ENCODE measurements at regions not wholly inside any gene's neighbourhood (a gene's known extent, or its start where the extent isn't known, plus 50 kb on each side); places are given as distances from the start of the nearest gene placed in this dataset.

DNA sequence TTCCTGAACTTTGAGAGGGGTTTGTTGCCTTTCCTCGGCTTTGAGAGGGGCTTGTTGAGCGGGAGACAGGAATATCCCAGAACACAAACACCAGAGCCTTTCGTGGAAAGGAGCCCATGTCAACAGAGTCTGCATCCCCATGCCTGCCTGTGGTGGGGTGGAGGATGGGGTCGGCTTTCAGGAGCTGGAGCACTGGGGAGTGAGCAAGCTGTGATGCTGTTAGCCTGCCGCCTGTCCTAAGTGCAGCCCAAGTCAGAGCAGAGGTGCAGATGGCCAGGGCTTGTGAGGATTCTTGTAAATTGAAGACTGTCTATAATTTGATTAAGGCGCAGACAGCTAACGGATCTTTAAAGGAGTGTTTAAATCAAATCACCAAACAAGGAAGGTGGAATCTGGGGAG is 103.3 kb upstream of the ANK2 start:
- TF ChIP-seq, protein P1, sequence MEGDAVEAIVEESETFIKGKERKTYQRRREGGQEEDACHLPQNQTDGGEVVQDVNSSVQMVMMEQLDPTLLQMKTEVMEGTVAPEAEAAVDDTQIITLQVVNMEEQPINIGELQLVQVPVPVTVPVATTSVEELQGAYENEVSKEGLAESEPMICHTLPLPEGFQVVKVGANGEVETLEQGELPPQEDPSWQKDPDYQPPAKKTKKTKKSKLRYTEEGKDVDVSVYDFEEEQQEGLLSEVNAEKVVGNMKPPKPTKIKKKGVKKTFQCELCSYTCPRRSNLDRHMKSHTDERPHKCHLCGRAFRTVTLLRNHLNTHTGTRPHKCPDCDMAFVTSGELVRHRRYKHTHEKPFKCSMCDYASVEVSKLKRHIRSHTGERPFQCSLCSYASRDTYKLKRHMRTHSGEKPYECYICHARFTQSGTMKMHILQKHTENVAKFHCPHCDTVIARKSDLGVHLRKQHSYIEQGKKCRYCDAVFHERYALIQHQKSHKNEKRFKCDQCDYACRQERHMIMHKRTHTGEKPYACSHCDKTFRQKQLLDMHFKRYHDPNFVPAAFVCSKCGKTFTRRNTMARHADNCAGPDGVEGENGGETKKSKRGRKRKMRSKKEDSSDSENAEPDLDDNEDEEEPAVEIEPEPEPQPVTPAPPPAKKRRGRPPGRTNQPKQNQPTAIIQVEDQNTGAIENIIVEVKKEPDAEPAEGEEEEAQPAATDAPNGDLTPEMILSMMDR (conservative IDR thresholded peaks at IDR 0.05; ENCODE audit: low read depth, low read length), result no peak
- no peak for TF ChIP-seq FOS (IDR thresholded peaks at IDR 0.05; ENCODE audit: low read depth, low read length)
- no peak for TF ChIP-seq ELK1 (IDR thresholded peaks at IDR 0.05; ENCODE audit: borderline replicate concordance, low read depth, low read length)

All from IMR-90 (cell line).